ENCODE measurements at regions not wholly inside any gene's neighbourhood (a gene's known extent, or its start where the extent isn't known, plus 50 kb on each side); places are given as distances from the start of the nearest gene placed in this dataset.

- TF ChIP-seq ZFX (IDR thresholded peaks at IDR 0.05; ENCODE audit: borderline replicate concordance) (no peak), CTCF (IDR thresholded peaks at IDR 0.05) (no peak)
- no peak overlapping the region for H3K27ac ChIP-seq
These were observed 405.3 kb downstream of the PPP4R3C start for GRCh38 chrX:27057883-27058282.

- H3K27ac ChIP-seq = no peak overlapping the region
- TF ChIP-seq CTCF (IDR thresholded peaks at IDR 0.05) (no peak), ZFX (IDR thresholded peaks at IDR 0.05; ENCODE audit: borderline replicate concordance) (no peak)
These were observed 423.8 kb downstream of the PPP4R3C start for GRCh38 chrX:27039332-27039731.

DNA sequence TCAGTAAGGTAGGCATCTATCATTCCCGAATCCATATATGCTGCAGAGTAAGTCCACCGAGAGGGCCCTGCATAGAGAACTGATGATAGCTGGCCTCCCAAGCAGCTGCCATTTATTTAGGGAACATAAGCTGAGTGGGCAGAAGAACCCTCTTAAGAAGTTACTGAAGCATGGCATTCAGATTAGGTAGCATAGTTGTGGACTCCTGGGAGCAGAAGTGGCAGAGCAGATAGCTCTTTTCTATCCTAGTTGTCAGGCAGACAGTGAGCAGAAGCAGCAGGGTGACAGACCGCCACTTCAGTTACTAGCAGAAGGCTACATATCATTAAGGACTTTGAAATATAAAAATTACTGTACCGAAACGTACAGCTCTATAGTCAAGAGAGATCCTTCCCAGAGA, 454.7 kb downstream of the PPP4R3C start:
- TF ChIP-seq ZFX (IDR thresholded peaks at IDR 0.05; ENCODE audit: borderline replicate concordance) = no peak
- no peak for TF ChIP-seq CTCF (IDR thresholded peaks at IDR 0.05)
- no peak overlapping the region for H3K27ac ChIP-seq

- TF ChIP-seq ZFX (IDR thresholded peaks at IDR 0.05; ENCODE audit: borderline replicate concordance) = no peak
- H3K27ac ChIP-seq = no peak overlapping the region
These were observed 463.5 kb downstream of the PPP4R3C start for GRCh38 chrX:26999634-27000033.

GRCh38 chrX:26958261-26958660, 504.9 kb downstream of the PPP4R3C start:
- H3K27ac ChIP-seq = no peak overlapping the region
- TF ChIP-seq ZFX (IDR thresholded peaks at IDR 0.05; ENCODE audit: borderline replicate concordance) (no peak), CTCF (IDR thresholded peaks at IDR 0.05) (no peak)

DNA sequence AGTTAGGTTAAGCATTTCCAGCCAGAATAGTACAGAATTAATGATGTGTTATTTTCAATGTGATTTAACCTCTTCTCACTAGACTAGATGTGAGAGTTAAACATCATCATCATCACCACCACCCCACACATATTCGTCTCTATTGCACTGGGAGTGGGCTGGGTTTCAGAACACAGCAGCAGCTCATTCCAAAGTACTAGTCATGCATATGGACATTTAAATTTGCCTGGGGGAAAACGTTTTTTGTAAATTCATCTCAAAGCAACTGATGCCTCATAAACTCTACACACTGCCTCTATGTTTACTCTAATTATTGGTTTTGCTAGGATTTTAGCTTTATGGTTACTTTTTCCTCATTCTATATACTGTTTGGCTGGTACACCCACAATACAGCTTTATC, 509.1 kb downstream of the PPP4R3C start:
- TF ChIP-seq CTCF (IDR thresholded peaks at IDR 0.05) = no peak
- TF ChIP-seq ZFX (IDR thresholded peaks at IDR 0.05; ENCODE audit: borderline replicate concordance) = no peak

DNA sequence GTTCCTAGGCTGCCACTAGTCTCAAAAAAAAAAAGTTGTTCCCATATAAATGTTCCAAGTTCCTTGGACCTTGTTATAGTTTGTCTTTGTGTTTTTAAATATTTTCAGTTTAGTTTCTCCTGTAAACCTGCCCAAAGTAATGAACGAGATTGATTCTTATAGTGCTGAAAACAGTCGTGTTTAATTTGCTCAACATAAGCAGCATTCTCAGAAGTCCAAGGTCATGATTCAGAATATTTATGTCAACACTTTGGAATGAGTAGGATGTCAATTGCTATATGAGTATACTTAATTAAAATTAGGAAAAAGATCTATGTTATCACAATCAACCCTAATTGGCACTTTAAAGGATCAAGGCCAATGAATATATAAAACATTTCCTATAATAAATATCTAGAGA, 510.9 kb downstream of the PPP4R3C start:
- no peak for TF ChIP-seq CTCF (IDR thresholded peaks at IDR 0.05)
- no peak for TF ChIP-seq ZFX (IDR thresholded peaks at IDR 0.05; ENCODE audit: borderline replicate concordance)
- no peak overlapping the region for H3K27ac ChIP-seq

More for the DNA sequence above, 509.1 kb downstream of the PPP4R3C start:
- H3K27ac ChIP-seq = no peak overlapping the region

DNA sequence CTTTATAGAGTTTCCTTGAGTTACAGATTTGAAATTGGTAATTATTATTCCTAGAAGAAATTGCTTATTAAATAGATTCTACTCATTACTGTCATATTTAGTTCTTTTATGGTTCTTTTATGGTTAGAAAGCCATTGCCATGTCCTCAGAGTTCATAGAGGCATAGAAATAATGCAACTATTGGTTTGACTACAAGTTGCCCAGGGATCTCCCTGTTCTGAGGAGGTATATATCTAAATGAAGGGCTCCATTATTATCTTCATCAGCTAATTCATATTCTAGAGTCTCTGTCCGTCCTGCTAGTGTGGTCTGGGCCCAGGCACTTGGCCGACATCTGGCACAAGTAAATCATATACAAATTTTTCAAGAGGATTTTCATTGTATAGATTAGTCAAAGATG, 535.7 kb downstream of the PPP4R3C start:
- H3K27ac ChIP-seq = no peak overlapping the region
- TF ChIP-seq ZFX (IDR thresholded peaks at IDR 0.05; ENCODE audit: borderline replicate concordance) (no peak), CTCF (IDR thresholded peaks at IDR 0.05) (no peak)
